ENCODE measurements at regions not wholly inside any gene's neighbourhood (a gene's known extent, or its start where the extent isn't known, plus 50 kb on each side); places are given as distances from the start of the nearest gene placed in this dataset.

DNA sequence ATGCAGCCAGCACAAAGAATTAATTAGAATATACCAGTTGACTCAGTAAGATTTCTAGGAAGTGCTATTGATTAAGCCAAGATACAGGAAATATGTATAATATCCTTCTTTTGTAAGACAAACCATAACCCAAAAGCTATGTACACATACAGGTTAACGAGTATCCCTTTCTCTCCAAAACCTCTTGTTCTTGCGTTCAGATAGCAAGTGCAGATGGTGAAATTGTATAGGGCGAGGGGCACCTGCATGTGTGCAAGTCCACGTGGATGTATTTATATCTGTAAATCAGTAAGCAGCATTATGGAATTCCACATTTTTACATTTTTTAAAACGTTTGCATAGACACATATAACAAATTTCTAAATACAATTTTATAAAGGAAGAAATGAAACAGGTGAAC, 228.6 kb downstream of the TBXT start:
- no peak overlapping the region for H3K27ac ChIP-seq (ENCODE audit: low read length)
- H3K27me3 ChIP-seq (ENCODE audit: insufficient read depth, low read length): no peaks in the 10 kb centered on the region
- no peak overlapping the region for H3K9ac ChIP-seq (ENCODE audit: low read depth, low read length)
- H3K4me1 ChIP-seq (ENCODE audit: insufficient read depth, low read length): no peaks in the 10 kb centered on the region
- H3K36me3 ChIP-seq (ENCODE audit: insufficient read depth, low read depth, low read length): no peaks in the 10 kb centered on the region
- H3K9me3 ChIP-seq (ENCODE audit: insufficient read depth, low read depth, low read length): no peaks in the 10 kb centered on the region; the same call in 1 of the 2 replicates
- no peak overlapping the region for H3K4me3 ChIP-seq (ENCODE audit: low read length)

DNA sequence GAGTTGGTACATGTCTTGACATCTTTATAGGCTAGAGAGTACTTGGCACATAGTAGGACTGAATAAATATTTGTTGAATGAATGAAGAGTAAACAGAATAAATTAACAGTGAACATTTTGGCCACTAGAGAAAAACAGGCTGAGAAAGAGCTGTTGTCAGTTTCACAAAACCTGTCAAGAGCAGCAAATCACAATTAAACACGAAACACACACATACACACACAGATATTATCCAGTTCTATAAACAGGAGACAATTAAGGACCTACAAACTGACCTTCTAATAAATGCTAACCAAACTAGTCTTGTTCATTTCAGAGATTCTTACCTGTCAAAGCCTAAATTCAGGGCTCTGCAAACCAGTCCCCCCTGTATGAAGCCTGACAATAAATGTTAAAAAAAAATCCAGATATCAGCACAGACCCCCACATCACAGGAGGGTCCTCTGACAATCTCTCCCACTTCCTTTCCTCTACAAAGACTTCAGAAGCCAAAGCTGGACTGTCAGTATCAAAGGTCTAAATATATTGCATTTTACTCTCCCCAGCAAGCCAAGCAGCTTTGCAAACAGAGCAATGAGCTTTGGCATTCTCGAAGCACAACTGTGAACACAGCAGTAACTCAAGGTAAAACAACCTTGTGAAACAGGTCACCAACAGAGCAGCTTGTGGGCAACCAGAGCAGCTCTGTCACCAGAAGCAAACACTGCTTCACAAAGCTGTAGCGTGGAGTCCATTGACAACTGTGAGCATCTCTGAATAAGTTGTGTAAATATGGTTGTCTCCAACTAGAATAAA, 229.9 kb downstream of the TBXT start:
- no peaks in the 10 kb centered on the region for H3K4me1 ChIP-seq (ENCODE audit: insufficient read depth, low read length)
- no peaks in the 10 kb centered on the region for H3K27me3 ChIP-seq (ENCODE audit: insufficient read depth, low read length)
- H3K27ac ChIP-seq (ENCODE audit: low read length): no peak overlapping the region
- H3K4me3 ChIP-seq (ENCODE audit: low read length): no peak overlapping the region
- H3K36me3 ChIP-seq (ENCODE audit: insufficient read depth, low read depth, low read length): no peaks in the 10 kb centered on the region
- no peak overlapping the region for H3K9ac ChIP-seq (ENCODE audit: low read depth, low read length)
- H3K9me3 ChIP-seq (ENCODE audit: insufficient read depth, low read depth, low read length): no peaks in the 10 kb centered on the region; the same call in 1 of the 2 replicates

DNA sequence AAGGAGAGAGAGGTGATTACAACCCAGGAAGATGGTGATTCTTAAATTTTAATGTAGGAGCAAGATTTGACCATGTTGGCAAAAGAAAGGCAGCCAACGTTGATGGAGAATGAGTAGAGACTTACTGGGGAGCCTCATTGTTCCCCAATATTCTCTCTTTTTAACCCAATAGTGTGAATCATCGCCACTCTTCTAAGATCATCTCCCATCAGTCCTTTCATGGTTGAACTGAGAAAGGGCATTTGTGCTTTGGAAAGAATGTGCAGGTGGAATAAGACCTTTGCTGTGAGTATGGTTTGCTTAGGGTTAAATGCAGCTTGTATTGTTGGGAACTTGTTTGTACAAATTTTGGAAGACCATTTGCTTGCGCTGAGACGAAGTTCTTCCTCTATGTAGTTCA, 231.0 kb downstream of the TBXT start:
- no peak overlapping the region for H3K4me3 ChIP-seq (ENCODE audit: low read length)
- H3K27me3 ChIP-seq (ENCODE audit: insufficient read depth, low read length): no peaks in the 10 kb centered on the region
- H3K36me3 ChIP-seq (ENCODE audit: insufficient read depth, low read depth, low read length): no peaks in the 10 kb centered on the region
- no peak overlapping the region for H3K27ac ChIP-seq (ENCODE audit: low read length)
- H3K9ac ChIP-seq (ENCODE audit: low read depth, low read length): no peak overlapping the region
- H3K9me3 ChIP-seq (ENCODE audit: insufficient read depth, low read depth, low read length): no peaks in the 10 kb centered on the region; the same call in 1 of the 2 replicates
- H3K4me1 ChIP-seq (ENCODE audit: insufficient read depth, low read length): no peaks in the 10 kb centered on the region

DNA sequence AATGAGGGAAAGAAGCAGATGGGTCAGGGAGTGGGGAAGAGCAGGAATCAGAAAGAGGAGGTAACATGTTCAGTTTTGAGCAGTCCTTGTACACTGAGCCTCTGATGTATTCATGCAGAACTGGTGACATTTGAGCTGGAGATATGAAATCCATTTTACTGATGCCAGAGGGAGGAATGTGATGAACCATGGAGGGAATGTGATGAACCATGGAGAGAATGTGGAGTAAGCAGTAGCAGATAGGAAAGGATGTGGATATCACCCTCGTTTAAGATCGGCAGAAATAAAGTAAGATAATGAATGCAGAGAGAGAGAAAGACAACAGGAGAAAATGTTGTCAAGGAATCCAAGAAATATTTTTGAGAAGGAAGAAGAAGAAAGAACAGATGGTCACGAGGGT, 231.6 kb downstream of the TBXT start:
- no peaks in the 10 kb centered on the region for H3K36me3 ChIP-seq (ENCODE audit: insufficient read depth, low read depth, low read length)
- no peak overlapping the region for H3K27ac ChIP-seq (ENCODE audit: low read length)
- no peaks in the 10 kb centered on the region for H3K27me3 ChIP-seq (ENCODE audit: insufficient read depth, low read length)
- H3K4me1 ChIP-seq (ENCODE audit: insufficient read depth, low read length): no peaks in the 10 kb centered on the region
- no peak overlapping the region for H3K4me3 ChIP-seq (ENCODE audit: low read length)
- no peak overlapping the region for H3K9ac ChIP-seq (ENCODE audit: low read depth, low read length)
- no peaks in the 10 kb centered on the region; the same call in 1 of the 2 replicates for H3K9me3 ChIP-seq (ENCODE audit: insufficient read depth, low read depth, low read length)

DNA sequence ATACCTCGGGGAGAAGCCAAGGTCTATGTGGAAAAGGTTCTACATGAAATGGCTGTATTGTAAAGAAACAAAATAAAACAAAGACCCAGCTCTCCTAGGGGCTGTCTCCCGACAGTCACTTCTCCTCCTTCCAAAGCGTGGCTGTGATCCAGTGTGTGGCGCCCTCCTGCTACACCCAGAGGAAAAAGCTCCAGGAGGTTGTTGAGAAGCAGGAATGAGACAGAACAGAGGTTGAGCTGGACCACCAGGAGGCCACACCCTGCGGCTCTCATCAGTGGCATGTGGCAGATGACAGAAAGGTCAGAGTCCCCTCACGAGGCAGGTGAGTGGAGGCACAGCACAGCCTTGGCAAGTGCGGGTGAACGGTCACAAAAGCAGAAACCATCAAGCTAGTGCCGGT, 236.0 kb downstream of the TBXT start:
- Histone ChIP-seq H3K36me3 (ENCODE audit: insufficient read depth, low read depth, low read length) (no peaks in the 10 kb centered on the region), H3K4me3 (ENCODE audit: low read length) (no peak overlapping the region), H3K9ac (ENCODE audit: low read depth, low read length) (no peak overlapping the region), H3K27ac (ENCODE audit: low read length) (no peak overlapping the region), H3K27me3 (ENCODE audit: insufficient read depth, low read length) (no peaks in the 10 kb centered on the region), H3K9me3 (ENCODE audit: insufficient read depth, low read depth, low read length) (no peaks in the 10 kb centered on the region; the same call in 1 of the 2 replicates), H3K4me1 (ENCODE audit: insufficient read depth, low read length) (no peaks in the 10 kb centered on the region)

DNA sequence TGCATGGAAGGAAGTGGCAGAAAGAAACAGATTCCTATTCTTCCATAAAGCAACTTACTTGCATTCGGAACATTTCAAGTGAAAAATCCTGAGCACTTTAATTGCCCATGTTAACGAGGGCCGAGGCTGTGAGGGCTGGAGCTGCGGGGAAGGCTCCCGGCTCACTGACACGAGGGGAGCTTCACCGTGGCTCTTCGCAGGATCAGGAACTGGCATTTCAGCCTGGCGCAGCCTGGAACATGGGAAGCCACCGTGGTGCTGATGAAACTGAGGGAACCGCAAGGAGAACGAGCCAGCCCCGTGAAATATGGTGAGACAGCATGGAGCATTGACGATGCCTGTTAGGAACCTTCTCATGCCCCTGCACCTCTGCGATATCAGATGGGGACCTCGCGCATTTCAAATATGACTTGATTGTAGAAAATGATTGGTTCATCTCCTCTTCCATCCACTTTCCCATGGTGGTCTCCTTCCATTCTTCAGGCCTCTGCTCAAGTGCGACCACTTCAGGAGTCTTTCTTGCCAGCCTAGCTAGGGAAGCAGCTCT, 236.9 kb downstream of the TBXT start:
- Histone ChIP-seq H3K9me3 (ENCODE audit: insufficient read depth, low read depth, low read length) (no peaks in the 10 kb centered on the region), H3K9ac (ENCODE audit: low read depth, low read length) (no peak overlapping the region), H3K4me3 (ENCODE audit: low read length) (no peak overlapping the region), H3K4me1 (ENCODE audit: insufficient read depth, low read length) (no peaks in the 10 kb centered on the region), H3K27me3 (ENCODE audit: insufficient read depth, low read length) (no peaks in the 10 kb centered on the region), H3K36me3 (ENCODE audit: insufficient read depth, low read depth, low read length) (no peaks in the 10 kb centered on the region), H3K27ac (ENCODE audit: low read length) (no peak overlapping the region)

DNA sequence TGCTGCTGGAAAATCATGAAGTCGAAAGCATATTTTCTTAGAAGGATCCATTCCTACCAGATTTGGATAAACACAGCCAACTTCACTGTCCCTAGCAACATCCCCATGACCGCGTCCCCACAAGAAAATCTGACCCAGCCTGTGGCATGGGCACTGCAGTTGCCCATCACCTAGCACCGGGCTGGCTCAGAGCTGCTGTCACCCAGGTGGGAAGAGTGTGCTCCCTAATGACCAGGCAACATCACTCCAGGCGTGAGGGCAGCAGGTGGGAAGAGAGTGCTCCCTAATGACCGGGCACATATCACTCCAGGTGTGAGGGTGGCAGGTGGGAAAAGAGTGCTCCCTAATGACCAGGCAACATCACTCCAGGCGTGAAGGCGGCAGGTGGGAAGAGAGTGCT, 238.0 kb downstream of the TBXT start:
- Histone ChIP-seq H3K9me3 (ENCODE audit: insufficient read depth, low read depth, low read length) (no peaks in the 10 kb centered on the region), H3K36me3 (ENCODE audit: insufficient read depth, low read depth, low read length) (no peaks in the 10 kb centered on the region), H3K4me3 (ENCODE audit: low read length) (no peak overlapping the region), H3K27ac (ENCODE audit: low read length) (no peak overlapping the region), H3K4me1 (ENCODE audit: insufficient read depth, low read length) (no peaks in the 10 kb centered on the region), H3K9ac (ENCODE audit: low read depth, low read length) (no peak overlapping the region), H3K27me3 (ENCODE audit: insufficient read depth, low read length) (no peaks in the 10 kb centered on the region)

DNA sequence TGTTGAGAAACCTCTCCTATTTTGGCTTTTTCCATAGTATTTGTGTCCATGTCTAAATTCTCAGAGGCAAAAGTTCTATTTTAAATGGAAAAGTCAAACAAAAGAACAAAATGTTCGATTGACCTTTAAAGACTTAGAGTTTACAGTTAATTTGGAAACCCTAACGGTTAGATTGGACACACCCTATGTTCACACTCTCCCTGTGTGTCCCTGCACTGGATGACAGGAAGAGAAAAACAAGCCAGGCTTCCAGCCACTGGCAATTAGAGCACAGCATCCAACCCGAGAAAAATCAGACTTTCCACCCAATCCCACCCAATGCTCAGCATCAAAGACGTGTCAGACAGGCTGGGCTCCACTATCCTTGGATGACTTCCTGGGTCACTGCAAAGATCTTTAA, 241.3 kb downstream of the TBXT start:
- Histone ChIP-seq H3K4me1 (ENCODE audit: insufficient read depth, low read length) (no peaks in the 10 kb centered on the region), H3K27ac (ENCODE audit: low read length) (no peak overlapping the region), H3K4me3 (ENCODE audit: low read length) (no peak overlapping the region), H3K27me3 (ENCODE audit: insufficient read depth, low read length) (no peaks in the 10 kb centered on the region), H3K9me3 (ENCODE audit: insufficient read depth, low read depth, low read length) (no peaks in the 10 kb centered on the region), H3K9ac (ENCODE audit: low read depth, low read length) (no peak overlapping the region), H3K36me3 (ENCODE audit: insufficient read depth, low read depth, low read length) (no peaks in the 10 kb centered on the region)

DNA sequence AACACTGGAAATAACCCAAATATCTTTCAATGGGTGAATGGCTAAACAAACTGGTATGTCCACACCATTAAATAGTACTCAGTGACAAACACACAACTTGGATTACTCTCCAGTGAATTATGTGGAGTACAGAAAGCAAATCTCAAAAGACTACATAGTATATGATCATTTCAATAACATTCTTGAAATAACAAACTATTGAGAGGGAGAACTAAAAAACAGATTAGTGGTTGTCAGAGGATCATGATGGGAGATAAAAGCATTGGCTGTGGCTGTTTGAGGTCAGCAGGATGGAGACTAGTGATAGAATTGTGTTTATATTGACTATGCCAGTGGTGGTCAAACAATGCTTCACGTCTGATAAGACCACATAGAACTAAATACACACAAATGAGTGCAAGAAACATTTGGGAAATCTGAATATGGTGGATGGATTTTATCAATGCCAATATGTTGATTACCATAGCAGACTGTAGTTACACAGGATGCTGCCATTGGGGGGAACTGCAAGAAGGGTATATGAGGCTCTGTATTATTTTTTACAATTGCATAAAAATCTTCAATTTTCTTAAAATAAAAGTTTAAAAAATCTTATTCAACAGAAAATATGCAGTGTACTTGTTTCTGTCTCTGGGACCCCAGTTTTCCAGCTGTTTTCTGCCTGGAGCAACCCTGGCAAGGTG, 242.0 kb downstream of the TBXT start:
- Histone ChIP-seq H3K4me3 (ENCODE audit: low read length) (no peak overlapping the region), H3K27me3 (ENCODE audit: insufficient read depth, low read length) (no peaks in the 10 kb centered on the region), H3K36me3 (ENCODE audit: insufficient read depth, low read depth, low read length) (no peaks in the 10 kb centered on the region), H3K9ac (ENCODE audit: low read depth, low read length) (no peak overlapping the region), H3K4me1 (ENCODE audit: insufficient read depth, low read length) (no peaks in the 10 kb centered on the region), H3K9me3 (ENCODE audit: insufficient read depth, low read depth, low read length) (no peaks in the 10 kb centered on the region), H3K27ac (ENCODE audit: low read length) (no peak overlapping the region)

DNA sequence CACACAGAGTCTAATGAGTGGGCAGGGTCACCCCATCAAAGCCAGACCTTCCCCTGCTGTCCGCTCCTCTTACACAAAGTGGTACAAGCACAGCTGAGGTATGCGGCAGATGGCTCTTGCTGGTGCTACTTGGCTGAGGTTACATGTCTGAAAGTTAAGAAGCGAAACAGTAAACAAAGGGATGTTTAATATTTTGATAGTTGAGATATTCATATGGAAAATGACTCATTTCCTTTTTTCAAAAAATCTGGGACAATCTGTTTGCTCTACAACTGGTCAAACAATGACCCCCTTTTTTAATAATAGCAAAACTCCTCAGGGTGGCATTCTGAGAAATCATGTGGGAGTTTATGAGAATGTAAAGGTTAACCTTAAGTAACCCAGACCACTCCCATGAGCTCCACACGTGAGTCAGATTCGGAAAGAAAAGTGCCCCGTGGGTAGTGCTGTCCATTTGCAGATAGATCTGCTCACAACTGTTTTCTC, 245.3 kb downstream of the TBXT start:
- Histone ChIP-seq H3K27me3 (ENCODE audit: insufficient read depth, low read length) (no peaks in the 10 kb centered on the region), H3K4me1 (ENCODE audit: insufficient read depth, low read length) (no peaks in the 10 kb centered on the region), H3K27ac (ENCODE audit: low read length) (no peak overlapping the region), H3K36me3 (ENCODE audit: insufficient read depth, low read depth, low read length) (no peaks in the 10 kb centered on the region), H3K9ac (ENCODE audit: low read depth, low read length) (no peak overlapping the region), H3K9me3 (ENCODE audit: insufficient read depth, low read depth, low read length) (no peaks in the 10 kb centered on the region), H3K4me3 (ENCODE audit: low read length) (no peak overlapping the region)

DNA sequence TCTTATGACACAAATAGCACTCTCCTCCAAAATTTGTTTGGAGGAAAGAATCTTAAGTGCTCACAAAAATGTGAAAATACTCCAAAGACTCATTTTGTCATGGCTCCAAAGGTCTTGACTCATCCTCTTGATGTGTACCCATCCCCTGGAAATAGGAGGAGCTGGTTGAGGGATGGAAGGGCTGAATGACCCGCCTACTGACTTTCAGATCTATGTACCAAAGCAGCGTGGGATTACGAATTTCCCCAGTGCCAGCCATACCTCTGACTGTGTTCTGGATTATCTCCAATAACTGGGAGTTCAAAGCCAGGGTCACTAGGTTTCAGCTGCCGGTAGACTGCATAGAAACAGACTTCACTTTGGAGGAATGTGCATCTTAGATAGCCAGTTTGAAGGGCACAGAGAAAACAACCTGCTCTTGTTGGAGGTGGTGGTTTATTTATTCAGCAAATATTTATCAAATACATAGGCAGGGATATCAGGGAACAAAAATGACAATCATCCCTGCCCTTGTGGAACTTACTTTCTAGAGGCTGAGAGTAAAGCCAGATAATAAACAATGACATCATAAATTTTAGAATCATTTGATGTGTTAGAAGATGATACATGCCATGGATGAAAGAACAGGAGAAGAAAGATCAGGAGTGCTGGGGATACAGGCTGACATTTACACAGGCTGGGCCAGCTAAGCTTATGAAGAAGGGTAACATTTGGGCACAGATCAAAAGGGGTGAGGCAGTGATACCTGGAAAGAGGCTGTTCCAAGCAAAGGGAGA, 246.6 kb downstream of the TBXT start:
- no peak overlapping the region for H3K4me3 ChIP-seq (ENCODE audit: low read length)
- H3K27me3 ChIP-seq (ENCODE audit: insufficient read depth, low read length): no peaks in the 10 kb centered on the region
- H3K9me3 ChIP-seq (ENCODE audit: insufficient read depth, low read depth, low read length): no peaks in the 10 kb centered on the region
- no peaks in the 10 kb centered on the region for H3K4me1 ChIP-seq (ENCODE audit: insufficient read depth, low read length)
- no peaks in the 10 kb centered on the region for H3K36me3 ChIP-seq (ENCODE audit: insufficient read depth, low read depth, low read length)
- H3K27ac ChIP-seq (ENCODE audit: low read length): no peak overlapping the region
- H3K9ac ChIP-seq (ENCODE audit: low read depth, low read length): no peak overlapping the region

All from iPS-20b (cell line).